ENCODE measurements at regions not wholly inside any gene's neighbourhood (a gene's known extent, or its start where the extent isn't known, plus 50 kb on each side); places are given as distances from the start of the nearest gene placed in this dataset.

GRCh38 chr6:109315341-109316110 is 66.7 kb downstream of the CD164 start:
- no peaks in the 10 kb centered on the region for H3K9me3 ChIP-seq (replicated peaks; ENCODE audit: low read length)
- peaks cover 5% of the 10 kb centered on the region for H3K27me3 ChIP-seq (ENCODE audit: control insufficient read depth, insufficient read depth, low read length)
- no peaks in the 10 kb centered on the region for H3K4me1 ChIP-seq (ENCODE audit: control insufficient read depth, insufficient read depth, low read length)
- no peak overlapping the region for H3K4me2 ChIP-seq (ENCODE audit: low read length)
- H3K4me3 ChIP-seq (ENCODE audit: low read length) = no peak overlapping the region
- no peaks in the 10 kb centered on the region for H3K36me3 ChIP-seq (ENCODE audit: insufficient read depth, low read length)
- no peak overlapping the region for H3K9ac ChIP-seq (ENCODE audit: low read depth, low read length)

GRCh38 chr6:109314313-109314712 is 68.0 kb downstream of the CD164 start:
- H3K9ac ChIP-seq (ENCODE audit: low read depth, low read length) = no peak overlapping the region
- peaks cover 5% of the 10 kb centered on the region for H3K27me3 ChIP-seq (ENCODE audit: control insufficient read depth, insufficient read depth, low read length)
- H3K4me3 ChIP-seq (ENCODE audit: low read length) = no peak overlapping the region
- no peaks in the 10 kb centered on the region for H3K36me3 ChIP-seq (ENCODE audit: insufficient read depth, low read length)
- no peaks in the 10 kb centered on the region for H3K4me1 ChIP-seq (ENCODE audit: control insufficient read depth, insufficient read depth, low read length)
- no peak overlapping the region for H3K4me2 ChIP-seq (ENCODE audit: low read length)
- no peaks in the 10 kb centered on the region for H3K9me3 ChIP-seq (replicated peaks; ENCODE audit: low read length)

- H3K36me3 ChIP-seq (ENCODE audit: insufficient read depth, low read length) = no peaks in the 10 kb centered on the region
- H3K4me2 ChIP-seq (ENCODE audit: low read length) = no peak overlapping the region
- H3K27me3 ChIP-seq (ENCODE audit: control insufficient read depth, insufficient read depth, low read length) = peaks cover 4% of the 10 kb centered on the region
- H3K4me3 ChIP-seq (ENCODE audit: low read length) = no peak overlapping the region
- no peak overlapping the region for H3K9ac ChIP-seq (ENCODE audit: low read depth, low read length)
- H3K4me1 ChIP-seq (ENCODE audit: control insufficient read depth, insufficient read depth, low read length) = no peaks in the 10 kb centered on the region
- H3K9me3 ChIP-seq (replicated peaks; ENCODE audit: low read length) = no peaks in the 10 kb centered on the region
Observed at GRCh38 chr6:109313139-109313538, 69.1 kb downstream of the CD164 start.

- H3K4me2 ChIP-seq (ENCODE audit: low read length) = no peak overlapping the region
- H3K4me1 ChIP-seq (ENCODE audit: control insufficient read depth, insufficient read depth, low read length) = no peaks in the 10 kb centered on the region
- H3K36me3 ChIP-seq (ENCODE audit: insufficient read depth, low read length) = no peaks in the 10 kb centered on the region
- no peaks in the 10 kb centered on the region for H3K9me3 ChIP-seq (replicated peaks; ENCODE audit: low read length)
- H3K9ac ChIP-seq (ENCODE audit: low read depth, low read length) = no peak overlapping the region
- no peak overlapping the region for H3K4me3 ChIP-seq (ENCODE audit: low read length)
- H3K27me3 ChIP-seq (ENCODE audit: control insufficient read depth, insufficient read depth, low read length) = peaks cover 2% of the 10 kb centered on the region
Observed at GRCh38 chr6:109311471-109311870, 70.8 kb downstream of the CD164 start.

GRCh38 chr6:109309917-109310316 is 72.3 kb downstream of the CD164 start:
- Histone ChIP-seq H3K9me3 (replicated peaks; ENCODE audit: low read length) (no peaks in the 10 kb centered on the region), H3K4me2 (ENCODE audit: low read length) (no peak overlapping the region), H3K36me3 (ENCODE audit: insufficient read depth, low read length) (no peaks in the 10 kb centered on the region), H3K27me3 (ENCODE audit: control insufficient read depth, insufficient read depth, low read length) (no peaks in the 10 kb centered on the region), H3K4me3 (ENCODE audit: low read length) (no peak overlapping the region), H3K4me1 (ENCODE audit: control insufficient read depth, insufficient read depth, low read length) (no peaks in the 10 kb centered on the region), H3K9ac (ENCODE audit: low read depth, low read length) (no peak overlapping the region)

- H3K9ac ChIP-seq (ENCODE audit: low read depth, low read length) = no peak overlapping the region
- no peaks in the 10 kb centered on the region for H3K27me3 ChIP-seq (ENCODE audit: control insufficient read depth, insufficient read depth, low read length)
- no peak overlapping the region for H3K4me3 ChIP-seq (ENCODE audit: low read length)
Observed at GRCh38 chr6:109308018-109308492, 74.2 kb downstream of the CD164 start.

GRCh38 chr6:109306733-109307132 is 75.5 kb downstream of the CD164 start:
- Histone ChIP-seq H3K27me3 (ENCODE audit: control insufficient read depth, insufficient read depth, low read length) (no peaks in the 10 kb centered on the region), H3K36me3 (ENCODE audit: insufficient read depth, low read length) (no peaks in the 10 kb centered on the region), H3K9me3 (replicated peaks; ENCODE audit: low read length) (no peaks in the 10 kb centered on the region), H3K4me2 (ENCODE audit: low read length) (no peak overlapping the region), H3K9ac (ENCODE audit: low read depth, low read length) (no peak overlapping the region), H3K4me1 (ENCODE audit: control insufficient read depth, insufficient read depth, low read length) (peaks cover 7% of the 10 kb centered on the region), H3K4me3 (ENCODE audit: low read length) (no peak overlapping the region)

More at GRCh38 chr6:109308018-109308492, 74.2 kb downstream of the CD164 start:
- Histone ChIP-seq H3K9me3 (replicated peaks; ENCODE audit: low read length) (no peaks in the 10 kb centered on the region), H3K36me3 (ENCODE audit: insufficient read depth, low read length) (no peaks in the 10 kb centered on the region), H3K4me2 (ENCODE audit: low read length) (no peak overlapping the region), H3K4me1 (ENCODE audit: control insufficient read depth, insufficient read depth, low read length) (peaks cover 7% of the 10 kb centered on the region)

- Histone ChIP-seq H3K9ac (ENCODE audit: low read depth, low read length) (no peak overlapping the region), H3K27me3 (ENCODE audit: control insufficient read depth, insufficient read depth, low read length) (no peaks in the 10 kb centered on the region), H3K9me3 (replicated peaks; ENCODE audit: low read length) (no peaks in the 10 kb centered on the region), H3K36me3 (ENCODE audit: insufficient read depth, low read length) (no peaks in the 10 kb centered on the region), H3K4me3 (ENCODE audit: low read length) (no peak overlapping the region), H3K4me1 (ENCODE audit: control insufficient read depth, insufficient read depth, low read length) (peaks cover 7% of the 10 kb centered on the region), H3K4me2 (ENCODE audit: low read length) (no peak overlapping the region)
Observed at GRCh38 chr6:109305028-109305427, 77.2 kb downstream of the CD164 start.

GRCh38 chr6:109304284-109305015 is 77.8 kb downstream of the CD164 start:
- no peak overlapping the region for H3K4me2 ChIP-seq (ENCODE audit: low read length)
- H3K27me3 ChIP-seq (ENCODE audit: control insufficient read depth, insufficient read depth, low read length) = no peaks in the 10 kb centered on the region
- no peak overlapping the region for H3K4me3 ChIP-seq (ENCODE audit: low read length)
- H3K4me1 ChIP-seq (ENCODE audit: control insufficient read depth, insufficient read depth, low read length) = peaks cover 7% of the 10 kb centered on the region
- H3K9ac ChIP-seq (ENCODE audit: low read depth, low read length) = no peak overlapping the region
- H3K36me3 ChIP-seq (ENCODE audit: insufficient read depth, low read length) = no peaks in the 10 kb centered on the region
- no peaks in the 10 kb centered on the region for H3K9me3 ChIP-seq (replicated peaks; ENCODE audit: low read length)

GRCh38 chr6:109303640-109304283 is 78.5 kb downstream of the CD164 start:
- Histone ChIP-seq H3K4me1 (ENCODE audit: control insufficient read depth, insufficient read depth, low read length) (peaks cover 7% of the 10 kb centered on the region), H3K27me3 (ENCODE audit: control insufficient read depth, insufficient read depth, low read length) (no peaks in the 10 kb centered on the region), H3K9ac (ENCODE audit: low read depth, low read length) (no peak overlapping the region), H3K36me3 (ENCODE audit: insufficient read depth, low read length) (no peaks in the 10 kb centered on the region), H3K9me3 (replicated peaks; ENCODE audit: low read length) (no peaks in the 10 kb centered on the region), H3K4me3 (ENCODE audit: low read length) (no peak overlapping the region), H3K4me2 (ENCODE audit: low read length) (no peak overlapping the region)

- no peak overlapping the region for H3K9ac ChIP-seq (ENCODE audit: low read depth, low read length)
- no peaks in the 10 kb centered on the region for H3K36me3 ChIP-seq (ENCODE audit: insufficient read depth, low read length)
- H3K4me1 ChIP-seq (ENCODE audit: control insufficient read depth, insufficient read depth, low read length) = peaks cover 7% of the 10 kb centered on the region
- H3K9me3 ChIP-seq (replicated peaks; ENCODE audit: low read length) = no peaks in the 10 kb centered on the region
- H3K4me2 ChIP-seq (ENCODE audit: low read length) = no peak overlapping the region
- H3K27me3 ChIP-seq (ENCODE audit: control insufficient read depth, insufficient read depth, low read length) = no peaks in the 10 kb centered on the region
- H3K4me3 ChIP-seq (ENCODE audit: low read length) = no peak overlapping the region
Observed at GRCh38 chr6:109303164-109303563, 79.1 kb downstream of the CD164 start.
